ENCODE measurements at regions not wholly inside any gene's neighbourhood (a gene's known extent, or its start where the extent isn't known, plus 50 kb on each side); places are given as distances from the start of the nearest gene placed in this dataset.

DNA sequence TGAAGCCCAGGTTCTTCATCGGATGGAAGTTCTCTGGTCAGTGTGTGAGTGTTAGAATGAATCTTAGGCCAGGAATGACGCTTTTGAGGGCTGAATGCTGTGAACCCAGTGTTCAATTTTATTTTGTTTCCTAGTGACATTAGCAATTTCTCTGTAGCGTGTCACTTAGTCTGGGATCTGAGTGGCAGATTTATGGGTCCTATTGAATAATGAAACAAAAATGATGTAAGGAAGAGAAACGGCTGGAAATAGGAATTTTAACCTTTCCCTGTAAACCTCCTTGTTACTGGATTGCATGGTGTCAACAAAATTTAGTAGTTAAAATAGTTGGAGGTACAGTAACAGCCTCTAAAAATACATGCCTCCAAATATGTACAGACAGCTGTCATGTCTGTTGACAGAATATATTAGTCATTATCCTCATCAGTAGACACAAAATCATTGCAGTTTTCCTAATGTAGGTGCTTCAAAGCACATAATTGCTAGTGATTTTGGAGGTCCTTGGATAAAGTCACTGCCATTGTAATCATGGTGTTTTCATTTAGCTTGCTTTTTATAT is 223.8 kb upstream of the SPRED2 start:
- TF ChIP-seq TAF1 (IDR thresholded peaks at IDR 0.05; ENCODE audit: borderline replicate concordance, low read depth, low read length) (no peak), FOXM1 (IDR thresholded peaks at IDR 0.05; ENCODE audit: low read depth) (no peak), CHD2 (IDR thresholded peaks at IDR 0.05; ENCODE audit: low read length, partially characterized antibody) (no peak)
- TF ChIP-seq, protein P1, sequence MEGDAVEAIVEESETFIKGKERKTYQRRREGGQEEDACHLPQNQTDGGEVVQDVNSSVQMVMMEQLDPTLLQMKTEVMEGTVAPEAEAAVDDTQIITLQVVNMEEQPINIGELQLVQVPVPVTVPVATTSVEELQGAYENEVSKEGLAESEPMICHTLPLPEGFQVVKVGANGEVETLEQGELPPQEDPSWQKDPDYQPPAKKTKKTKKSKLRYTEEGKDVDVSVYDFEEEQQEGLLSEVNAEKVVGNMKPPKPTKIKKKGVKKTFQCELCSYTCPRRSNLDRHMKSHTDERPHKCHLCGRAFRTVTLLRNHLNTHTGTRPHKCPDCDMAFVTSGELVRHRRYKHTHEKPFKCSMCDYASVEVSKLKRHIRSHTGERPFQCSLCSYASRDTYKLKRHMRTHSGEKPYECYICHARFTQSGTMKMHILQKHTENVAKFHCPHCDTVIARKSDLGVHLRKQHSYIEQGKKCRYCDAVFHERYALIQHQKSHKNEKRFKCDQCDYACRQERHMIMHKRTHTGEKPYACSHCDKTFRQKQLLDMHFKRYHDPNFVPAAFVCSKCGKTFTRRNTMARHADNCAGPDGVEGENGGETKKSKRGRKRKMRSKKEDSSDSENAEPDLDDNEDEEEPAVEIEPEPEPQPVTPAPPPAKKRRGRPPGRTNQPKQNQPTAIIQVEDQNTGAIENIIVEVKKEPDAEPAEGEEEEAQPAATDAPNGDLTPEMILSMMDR (IDR thresholded peaks at IDR 0.05) = no peak
- TF ChIP-seq, protein P2, sequence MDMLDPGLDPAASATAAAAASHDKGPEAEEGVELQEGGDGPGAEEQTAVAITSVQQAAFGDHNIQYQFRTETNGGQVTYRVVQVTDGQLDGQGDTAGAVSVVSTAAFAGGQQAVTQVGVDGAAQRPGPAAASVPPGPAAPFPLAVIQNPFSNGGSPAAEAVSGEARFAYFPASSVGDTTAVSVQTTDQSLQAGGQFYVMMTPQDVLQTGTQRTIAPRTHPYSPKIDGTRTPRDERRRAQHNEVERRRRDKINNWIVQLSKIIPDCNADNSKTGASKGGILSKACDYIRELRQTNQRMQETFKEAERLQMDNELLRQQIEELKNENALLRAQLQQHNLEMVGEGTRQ (IDR thresholded peaks at IDR 0.05; ENCODE audit: borderline replicate concordance, low read depth, low read length) = no peak
